ENCODE measurements at regions not wholly inside any gene's neighbourhood (a gene's known extent, or its start where the extent isn't known, plus 50 kb on each side); places are given as distances from the start of the nearest gene placed in this dataset.

DNA sequence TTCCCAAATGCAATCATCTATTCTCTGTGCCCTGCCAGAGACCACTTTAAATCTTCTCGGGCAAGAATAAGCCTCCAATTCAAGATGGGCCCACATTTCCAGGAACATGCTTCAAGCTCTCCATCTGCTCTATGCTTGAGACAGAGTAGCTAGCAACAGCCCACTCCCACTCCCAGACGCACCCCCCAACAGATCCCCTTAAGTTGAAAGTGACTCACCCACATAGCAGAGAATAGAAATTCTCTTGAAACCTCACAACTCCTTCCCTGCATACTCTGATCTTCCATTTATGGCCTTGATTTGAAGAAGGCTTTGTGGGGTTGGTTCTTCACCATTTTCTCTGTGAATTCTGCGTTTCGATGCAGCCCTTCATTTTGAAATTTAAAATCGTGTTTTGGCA lies 604.0 kb downstream of the INHBA start:
- DNase-seq (ENCODE audit: low read depth), result no peak

DNA sequence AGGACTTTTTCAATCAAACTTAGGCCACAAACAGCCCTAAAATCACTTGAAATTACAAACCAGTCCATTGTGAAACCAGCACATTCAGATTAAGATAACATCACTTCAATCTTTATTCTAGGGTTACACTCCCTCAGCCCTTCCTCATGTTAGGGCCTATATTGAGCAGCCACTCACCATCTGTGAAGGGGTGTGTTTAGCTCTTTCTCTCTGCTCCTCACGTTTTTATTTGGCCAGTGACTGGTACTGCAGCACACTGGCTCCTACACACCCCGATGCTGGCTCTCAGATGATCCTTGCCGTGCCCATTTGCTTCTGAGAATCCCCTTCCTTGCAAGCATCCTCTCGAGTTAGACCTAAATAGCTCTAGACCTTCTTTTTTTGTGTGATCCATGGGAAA lies 604.5 kb downstream of the INHBA start:
- no peak for DNase-seq (ENCODE audit: low read depth)

DNA sequence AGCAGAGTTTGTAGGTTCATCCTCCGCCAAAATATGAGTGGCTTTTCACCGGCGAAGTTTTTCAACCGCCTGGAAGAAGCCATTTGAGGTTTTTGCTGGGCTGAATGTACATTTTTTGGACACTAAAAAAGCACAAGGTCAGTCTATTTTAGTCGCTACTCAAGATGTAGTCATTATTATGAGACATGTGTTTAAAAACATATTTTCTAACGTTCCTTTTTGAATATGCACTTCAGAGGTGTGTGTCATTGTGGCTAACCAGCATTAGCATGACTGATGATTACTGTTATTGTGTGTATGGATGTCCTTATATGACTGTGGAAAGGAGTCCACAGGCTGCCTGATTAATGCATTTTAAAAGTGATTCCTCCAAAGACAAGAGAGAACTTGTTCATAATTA lies 605.4 kb downstream of the INHBA start:
- DNase-seq (ENCODE audit: low read depth), result peak; percentile 89

DNA sequence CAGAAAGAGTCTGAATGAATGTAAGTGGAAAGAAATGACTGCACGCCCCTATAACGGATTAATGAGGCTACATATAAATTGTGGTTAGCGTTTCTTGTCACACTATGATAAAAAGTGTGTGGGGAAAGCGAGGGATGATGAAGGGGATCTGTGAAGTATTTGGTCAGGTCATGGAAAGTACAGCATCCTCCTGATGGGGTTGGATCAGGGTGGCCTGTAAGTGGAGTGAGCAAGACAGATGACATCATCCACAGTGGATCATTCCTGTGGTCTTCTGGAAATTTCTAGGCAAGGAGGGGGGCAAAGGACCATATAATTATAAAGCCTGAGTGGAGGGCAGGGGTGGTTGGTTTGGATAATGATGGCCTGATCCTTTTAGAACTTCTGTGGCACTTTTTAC lies 606.0 kb downstream of the INHBA start:
- peak; percentile 92 for DNase-seq (ENCODE audit: low read depth)

DNA sequence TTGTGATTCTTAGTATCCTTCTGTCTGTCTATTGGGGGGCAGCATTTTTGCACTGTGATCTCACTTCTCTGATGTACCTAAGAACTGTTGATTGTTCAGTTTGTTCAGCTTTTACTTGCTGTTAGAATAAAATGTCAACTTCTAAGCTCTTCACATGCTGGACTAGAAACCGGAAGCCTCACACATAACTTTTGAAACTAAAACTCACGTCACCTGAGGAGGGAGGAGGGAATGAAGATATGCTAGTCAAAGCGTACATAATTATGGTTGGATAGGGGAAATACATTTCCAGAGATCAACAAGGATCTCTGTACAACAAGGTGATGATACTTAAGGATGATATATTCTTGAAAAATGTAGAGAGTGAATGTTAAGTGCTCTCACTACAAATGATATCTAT lies 609.7 kb downstream of the INHBA start:
- DNase-seq (ENCODE audit: low read depth), result no peak

DNA sequence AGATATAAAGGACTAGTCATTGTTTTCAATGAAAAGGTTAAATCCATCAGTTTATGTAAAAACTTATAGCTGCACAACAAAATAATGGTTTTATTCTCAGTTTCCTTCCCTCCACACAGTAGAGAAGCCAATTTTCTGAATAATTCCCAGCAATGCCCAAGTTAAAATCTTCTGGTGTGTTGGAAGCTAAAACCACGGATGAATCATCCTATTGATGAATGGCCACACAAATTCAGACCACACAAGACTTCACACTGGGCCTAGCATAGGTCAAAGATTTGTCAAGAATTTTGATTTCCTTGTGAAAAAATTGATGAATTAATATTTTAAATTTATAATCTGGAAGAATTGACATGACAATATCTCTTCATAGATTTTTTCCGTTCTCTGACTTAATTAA lies 617.6 kb downstream of the INHBA start:
- DNase-seq (ENCODE audit: low read depth), result peak; percentile 77

DNA sequence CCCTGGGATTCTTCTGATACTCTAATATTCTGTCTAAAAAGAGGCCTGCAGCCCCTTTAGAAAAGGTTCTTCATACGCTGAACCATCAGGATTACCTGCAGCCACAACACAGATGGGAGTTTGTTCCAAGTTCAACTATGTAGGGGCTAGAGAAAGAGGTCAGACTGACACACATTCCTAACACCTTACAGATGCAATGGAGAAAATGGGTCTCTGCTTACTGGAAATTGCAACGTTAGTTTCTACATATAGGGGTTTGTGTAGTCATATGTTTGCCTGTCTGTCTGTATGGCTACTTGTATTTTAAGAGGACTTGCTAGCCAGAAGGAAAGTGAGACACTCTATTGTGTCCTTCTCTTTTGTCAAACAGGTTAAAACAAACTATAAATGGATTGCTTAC lies 618.5 kb downstream of the INHBA start:
- DNase-seq (ENCODE audit: low read depth), result no peak

DNA sequence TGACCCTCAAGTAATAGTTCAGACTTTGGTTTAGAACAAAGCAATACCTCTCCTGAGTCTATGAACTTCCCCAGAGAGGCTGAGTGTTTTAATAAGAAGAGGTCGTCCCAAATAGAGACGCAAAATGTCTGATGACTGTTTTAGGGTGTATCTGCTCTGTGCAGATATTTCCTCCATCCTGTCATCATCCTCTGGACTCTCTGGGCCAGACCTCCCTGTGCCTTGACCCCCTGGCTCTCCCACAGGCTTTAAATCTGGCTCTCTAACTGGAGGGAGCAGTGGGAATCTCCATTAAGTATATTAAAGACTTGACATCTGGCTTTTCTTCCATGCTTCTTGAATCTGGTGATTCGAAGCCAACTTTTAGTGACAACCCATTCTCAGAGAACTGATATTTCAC lies 633.3 kb downstream of the INHBA start:
- DNase-seq (ENCODE audit: low read depth), result no peak

DNA sequence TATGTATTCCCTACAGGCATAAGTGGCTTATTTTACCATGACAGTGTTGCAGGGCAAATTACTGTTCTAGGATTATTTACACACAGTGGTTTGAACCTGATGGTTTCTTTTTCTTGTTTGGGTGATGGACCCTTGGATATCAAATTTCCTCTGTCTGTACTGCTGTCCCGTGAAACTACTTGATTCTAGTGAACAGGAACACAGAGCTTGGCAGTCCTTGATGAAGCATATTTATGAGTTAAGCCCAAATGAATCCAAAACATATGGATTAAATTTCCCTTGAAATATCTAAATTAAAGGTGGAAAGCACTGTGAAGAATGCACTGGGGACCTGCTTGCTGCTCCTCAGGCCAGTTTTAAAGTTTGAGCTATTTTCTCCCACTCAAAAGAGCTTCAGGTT lies 635.3 kb downstream of the INHBA start:
- no peak for DNase-seq (ENCODE audit: low read depth)

DNA sequence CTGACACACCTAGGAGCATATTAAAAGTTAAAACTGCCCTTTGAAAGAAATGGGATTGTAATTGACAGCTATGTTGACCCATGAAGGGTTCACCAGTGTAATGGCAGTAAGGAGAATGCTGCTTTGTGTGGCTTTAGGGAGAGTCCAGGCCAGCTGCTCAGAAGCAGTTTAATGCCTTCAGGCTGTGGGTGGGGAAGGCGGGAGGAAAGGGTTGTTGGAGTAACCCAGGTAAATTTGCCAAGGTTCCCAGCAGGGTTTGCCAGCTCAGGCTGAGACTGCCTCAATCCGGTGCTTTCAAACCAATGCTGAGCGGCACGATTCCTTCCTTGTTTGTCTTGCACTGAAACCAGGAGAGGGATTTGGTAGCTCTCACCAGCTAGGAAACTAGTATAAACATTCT lies 637.2 kb downstream of the INHBA start:
- no peak for DNase-seq (ENCODE audit: low read depth)

DNA sequence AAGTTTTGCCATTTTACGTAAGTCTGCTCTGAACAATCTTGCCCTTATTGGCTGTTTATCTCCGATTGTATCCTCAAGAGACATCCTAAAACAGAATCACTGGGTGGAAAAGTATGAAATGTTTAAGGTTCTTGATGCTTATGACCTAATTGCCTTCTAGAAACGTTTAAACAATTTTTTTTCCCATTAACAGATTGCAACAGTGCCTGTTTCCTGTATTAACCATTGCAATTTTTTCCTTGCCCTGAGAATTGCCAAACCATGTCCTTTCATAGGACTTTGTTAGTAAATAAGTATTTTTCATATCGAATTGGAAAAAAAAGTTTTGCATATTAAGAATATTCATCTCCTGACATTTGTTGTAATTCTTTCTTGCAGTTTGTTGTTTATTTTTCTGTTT lies 639.8 kb downstream of the INHBA start:
- no peak for DNase-seq (ENCODE audit: low read depth)

DNA sequence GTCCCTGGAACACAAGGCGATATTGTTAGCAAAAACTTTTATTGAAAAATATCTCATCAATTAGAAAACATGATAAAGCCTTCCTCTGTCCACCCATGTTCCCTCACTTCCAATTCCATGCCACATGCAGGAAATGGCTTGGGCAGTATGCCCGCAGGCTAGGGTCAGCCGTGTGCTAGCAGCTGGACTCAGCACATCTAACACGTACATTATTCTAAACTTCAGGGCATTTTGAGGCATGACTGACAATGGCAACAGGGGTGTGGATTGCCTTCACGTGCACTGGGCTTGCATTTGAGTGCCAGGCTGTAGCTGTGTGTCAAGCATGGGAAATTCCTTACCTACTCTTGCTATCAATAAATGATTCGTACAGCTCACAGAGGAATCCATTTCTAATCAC lies 642.1 kb downstream of the INHBA start:
- DNase-seq (ENCODE audit: low read depth), result no peak

DNA sequence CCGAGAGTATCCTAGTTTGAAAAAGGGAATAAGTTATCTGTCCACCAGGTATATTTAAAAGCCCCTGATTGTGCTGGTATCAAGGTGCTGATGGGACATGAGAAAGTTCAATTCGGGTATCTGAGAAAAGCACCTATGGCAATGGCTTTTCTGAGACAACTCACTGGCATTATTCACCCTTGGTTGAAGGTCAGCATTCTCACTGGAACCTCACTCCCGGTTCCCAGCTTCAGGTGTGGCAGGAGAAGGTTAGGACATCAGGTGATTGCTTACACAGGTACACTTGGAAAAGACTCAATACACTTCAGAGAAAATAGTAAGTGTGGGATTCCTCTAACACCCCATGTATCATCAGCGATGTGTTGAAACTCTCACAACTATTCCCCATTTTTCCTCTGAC lies 643.1 kb downstream of the INHBA start:
- no peak for DNase-seq (ENCODE audit: low read depth)

DNA sequence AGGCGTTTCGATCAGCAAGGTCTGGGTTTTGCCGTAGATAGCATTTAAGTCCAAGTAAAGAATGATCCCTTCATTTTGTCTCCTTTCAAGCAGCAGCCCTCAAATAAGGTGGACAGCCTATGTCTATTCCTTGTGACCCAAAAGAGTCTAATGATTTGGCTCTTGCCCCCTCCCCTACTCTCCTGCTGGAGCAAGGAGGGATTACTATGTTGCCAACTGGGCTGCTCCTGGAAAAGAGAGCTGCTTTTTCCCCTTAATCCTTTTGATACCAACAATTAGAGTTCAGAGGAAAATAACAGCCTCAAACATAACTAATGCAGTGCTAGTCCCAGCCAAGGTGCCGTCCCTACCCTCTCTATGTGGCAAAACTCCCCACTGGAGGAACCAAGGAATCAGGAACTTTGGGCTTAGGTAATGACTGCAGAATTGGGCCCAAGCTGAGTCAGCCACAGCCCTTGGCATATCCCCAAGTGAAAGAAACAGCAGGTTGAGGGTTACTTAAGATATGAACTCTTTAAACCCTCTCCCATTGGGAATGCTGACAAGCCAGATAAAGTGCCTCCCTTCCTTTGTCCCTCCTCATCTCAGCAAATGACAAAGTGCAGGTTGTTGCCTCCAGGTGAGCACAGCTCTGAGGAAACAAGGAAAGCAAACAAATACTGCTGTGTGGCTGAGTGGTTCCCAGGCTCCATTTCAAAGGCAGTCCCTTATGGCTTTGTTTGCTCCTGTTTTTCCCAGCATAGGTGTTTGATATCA lies 643.7 kb downstream of the INHBA start:
- peak; percentile 27 for DNase-seq (ENCODE audit: low read depth)

DNA sequence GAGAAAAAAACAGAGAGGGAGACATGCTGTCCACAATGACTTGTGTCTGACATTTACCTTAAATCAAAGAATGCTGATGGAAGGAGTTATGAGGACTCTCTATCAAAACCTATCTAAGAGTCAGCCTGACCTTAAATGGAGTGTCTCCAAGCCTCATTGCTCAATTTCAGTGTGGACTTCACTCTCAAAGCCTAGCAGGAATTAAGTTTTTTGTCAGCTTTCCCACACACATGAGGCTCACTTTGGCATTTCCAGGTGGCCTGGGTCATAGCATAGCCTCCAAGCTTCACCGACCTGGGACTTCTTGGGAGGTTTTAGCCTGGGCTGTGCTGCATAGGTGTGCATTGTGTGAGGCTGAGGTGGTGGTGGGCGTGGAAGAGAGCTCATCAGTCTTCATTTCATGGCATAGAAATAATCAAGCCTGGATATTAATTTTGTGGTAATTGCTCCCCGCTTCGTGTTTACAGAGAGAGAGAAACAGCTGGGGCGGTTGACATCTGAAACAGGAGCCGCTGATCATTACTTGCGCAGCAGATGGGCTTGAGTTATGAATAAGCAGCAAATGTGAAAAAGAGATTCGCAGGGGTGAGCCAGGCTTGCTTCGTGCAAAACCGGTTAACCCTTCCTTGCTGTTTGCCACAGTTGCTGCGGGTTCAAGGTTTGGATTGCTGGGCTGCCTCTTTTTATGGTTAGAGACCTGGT lies 647.8 kb downstream of the INHBA start:
- DNase-seq (ENCODE audit: low read depth), result peak; percentile 24

DNA sequence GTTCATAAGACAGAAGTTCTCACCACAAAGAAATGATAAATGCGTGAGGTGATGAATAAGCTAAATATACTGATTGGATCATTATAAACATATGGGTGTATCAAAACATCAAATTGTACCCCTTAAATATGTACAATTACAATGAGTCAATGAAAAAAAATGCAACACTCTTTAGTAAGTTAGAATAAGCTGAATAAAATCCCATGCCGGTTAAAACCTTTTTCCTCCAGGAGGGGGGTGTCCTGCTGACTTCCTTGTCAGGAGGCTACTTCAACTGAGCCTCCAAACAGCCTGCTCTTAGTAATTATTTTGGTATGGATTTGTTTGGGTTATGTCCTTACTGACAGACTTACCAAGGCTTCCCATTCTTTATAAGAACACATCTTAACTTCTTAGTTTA lies 649.1 kb downstream of the INHBA start:
- peak; percentile 87 for DNase-seq (ENCODE audit: low read depth)

DNA sequence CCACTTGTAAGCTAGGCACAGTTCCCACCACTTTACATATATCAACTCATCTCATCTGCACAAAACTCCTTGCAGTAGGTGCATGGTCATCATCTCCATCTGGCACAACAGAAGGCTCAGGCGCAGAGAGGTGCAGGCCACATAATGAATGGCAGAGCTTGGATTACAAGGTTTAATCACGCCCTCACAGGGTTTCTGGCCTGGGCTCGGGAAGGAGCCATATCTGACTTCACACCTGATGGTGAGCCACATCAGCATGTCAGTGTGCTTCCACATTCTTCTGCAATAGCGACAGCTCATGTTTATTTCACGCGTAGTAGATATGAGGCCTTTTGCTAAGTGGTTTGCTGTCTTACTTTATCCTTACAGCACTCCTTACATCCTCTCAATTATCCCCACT lies 650.2 kb downstream of the INHBA start:
- DNase-seq (ENCODE audit: low read depth), result no peak

DNA sequence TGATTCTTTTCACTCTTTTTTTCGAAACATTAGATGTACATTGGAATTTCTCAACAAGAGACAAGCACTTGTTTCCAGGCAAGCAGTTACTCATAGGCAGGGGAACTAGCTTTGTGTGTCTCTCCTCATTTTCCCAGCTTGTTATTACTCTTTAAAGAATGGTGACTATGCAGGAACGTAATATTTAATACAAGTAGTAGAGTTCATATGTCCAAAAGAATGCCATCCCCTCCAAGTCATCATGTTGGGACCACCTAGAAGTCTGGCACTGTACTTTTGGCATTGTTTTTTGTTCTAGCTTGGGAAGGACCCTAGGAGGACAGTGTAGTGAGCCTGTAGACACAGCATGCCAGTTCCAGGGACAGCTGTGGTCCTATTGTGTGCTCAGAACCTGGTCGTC lies 650.7 kb downstream of the INHBA start:
- peak; percentile 20 for DNase-seq (ENCODE audit: low read depth)

DNA sequence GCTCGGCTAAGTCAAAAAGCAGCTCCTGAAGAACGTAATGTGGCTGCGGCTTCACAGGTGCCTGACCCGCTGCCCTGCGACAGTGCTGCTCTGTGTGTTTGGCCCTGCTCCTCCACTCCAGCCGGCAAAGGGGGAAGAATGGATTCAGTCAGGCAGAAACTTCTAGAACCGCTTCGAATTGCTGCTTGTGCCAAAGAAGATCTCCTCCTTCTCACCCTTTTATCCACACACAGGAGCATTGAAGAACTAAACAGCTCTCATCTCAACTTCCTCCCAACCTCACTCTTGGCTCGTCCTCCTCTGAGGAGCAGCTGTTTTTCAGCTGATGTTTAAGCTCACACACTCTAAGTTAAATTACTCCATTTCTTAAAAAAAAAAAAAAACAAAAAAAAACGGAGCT lies 651.4 kb downstream of the INHBA start:
- no peak for DNase-seq (ENCODE audit: low read depth)

DNA sequence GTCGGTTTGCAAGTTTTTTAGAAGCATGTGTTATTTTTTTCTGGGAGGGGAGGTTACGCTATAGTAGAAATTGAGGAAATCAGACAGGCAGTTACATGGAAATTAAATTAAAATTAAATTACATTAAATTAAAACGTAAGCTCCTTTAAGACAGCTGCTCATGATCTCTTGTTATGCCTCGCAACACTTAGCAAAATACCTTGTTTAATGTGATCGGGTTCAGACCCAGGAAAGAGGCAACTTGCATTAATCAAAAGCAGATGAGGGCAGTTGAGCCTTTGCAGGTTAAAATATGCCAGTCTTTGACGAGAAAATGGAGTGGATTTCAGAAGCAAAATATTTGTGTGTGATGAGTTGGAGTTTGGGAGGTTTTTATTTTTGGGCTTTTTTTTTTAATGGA lies 651.8 kb downstream of the INHBA start:
- DNase-seq (ENCODE audit: low read depth), result no peak

DNA sequence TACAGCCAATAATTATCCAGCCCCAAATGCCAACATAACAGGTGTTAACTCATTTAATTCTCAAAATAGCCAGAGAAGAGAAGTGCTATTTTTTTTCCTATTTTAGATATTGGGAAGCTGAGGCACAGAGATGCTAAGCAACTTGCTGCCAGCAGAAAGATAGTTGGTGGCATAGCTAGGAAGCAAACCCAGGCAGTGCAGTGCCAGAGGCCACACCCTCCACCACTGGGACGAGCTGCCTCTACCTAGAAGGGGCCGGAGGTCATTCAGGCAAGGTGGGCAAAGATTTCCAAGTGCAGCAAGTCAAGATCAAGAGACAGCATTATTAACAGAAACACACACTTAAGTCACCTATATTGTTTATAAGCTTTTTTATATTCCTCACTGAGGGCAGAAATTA lies 654.1 kb downstream of the INHBA start:
- no peak for DNase-seq (ENCODE audit: low read depth)

DNA sequence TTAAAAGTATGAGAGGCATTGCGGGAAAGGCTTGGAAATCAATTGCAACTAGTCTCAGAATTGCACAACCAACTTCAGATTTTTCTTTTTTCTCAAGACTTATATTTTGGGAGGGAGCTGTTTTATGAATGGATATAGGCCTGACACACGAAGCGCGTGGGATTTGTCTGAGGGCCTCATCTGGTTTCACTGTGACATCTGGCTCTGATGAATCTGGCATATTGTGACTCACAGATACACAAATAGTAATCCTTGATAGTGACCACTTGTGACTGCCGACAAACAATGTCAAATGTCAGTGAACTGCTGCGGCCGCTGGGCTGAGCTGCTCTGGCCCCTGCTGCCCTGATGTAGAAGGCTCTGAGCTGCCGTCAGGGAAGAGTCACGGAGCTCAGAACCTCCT lies 655.1 kb downstream of the INHBA start:
- peak; percentile 87 for DNase-seq (ENCODE audit: low read depth)

DNA sequence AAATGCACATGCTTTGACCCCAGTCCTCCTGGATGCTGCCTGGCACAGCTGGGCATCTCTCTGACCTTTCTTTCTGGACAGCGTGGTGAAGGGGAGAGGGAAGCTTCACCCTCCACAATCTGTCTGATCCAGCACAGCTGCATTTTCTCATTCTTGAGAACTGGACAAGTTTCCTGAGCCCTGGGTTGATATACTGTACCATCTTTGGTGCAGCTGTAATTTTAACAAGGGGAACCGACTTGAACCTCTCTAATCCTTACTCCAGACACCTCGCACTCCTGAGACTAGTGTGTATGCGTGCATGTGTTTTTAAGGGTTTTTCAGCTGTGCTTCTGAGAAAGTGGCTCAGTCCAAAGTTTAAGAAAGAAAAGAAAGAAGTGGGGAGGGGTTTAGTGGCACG lies 655.7 kb downstream of the INHBA start:
- no peak for DNase-seq (ENCODE audit: low read depth)

DNA sequence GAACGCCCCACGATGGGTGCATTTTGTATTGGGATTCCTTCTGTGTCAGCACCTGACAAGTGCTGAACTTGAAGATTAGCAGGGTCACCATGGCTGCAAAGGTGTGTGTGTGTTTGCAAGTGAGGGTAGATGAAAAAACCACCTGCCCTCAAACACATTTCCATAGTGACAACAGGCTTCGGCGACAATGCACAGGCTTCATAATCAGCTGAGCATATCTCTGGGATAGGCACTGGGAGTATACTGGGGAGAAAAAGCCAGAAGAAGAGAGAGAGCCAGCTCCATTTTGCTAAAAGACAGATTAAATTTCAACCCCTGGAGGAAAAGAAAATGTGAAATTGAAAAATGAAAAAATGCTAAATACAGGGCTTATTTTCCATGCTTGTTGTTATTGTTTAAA lies 656.1 kb downstream of the INHBA start:
- DNase-seq (ENCODE audit: low read depth), result no peak
